ENCODE measurements at regions not wholly inside any gene's neighbourhood (a gene's known extent, or its start where the extent isn't known, plus 50 kb on each side); places are given as distances from the start of the nearest gene placed in this dataset.

DNA sequence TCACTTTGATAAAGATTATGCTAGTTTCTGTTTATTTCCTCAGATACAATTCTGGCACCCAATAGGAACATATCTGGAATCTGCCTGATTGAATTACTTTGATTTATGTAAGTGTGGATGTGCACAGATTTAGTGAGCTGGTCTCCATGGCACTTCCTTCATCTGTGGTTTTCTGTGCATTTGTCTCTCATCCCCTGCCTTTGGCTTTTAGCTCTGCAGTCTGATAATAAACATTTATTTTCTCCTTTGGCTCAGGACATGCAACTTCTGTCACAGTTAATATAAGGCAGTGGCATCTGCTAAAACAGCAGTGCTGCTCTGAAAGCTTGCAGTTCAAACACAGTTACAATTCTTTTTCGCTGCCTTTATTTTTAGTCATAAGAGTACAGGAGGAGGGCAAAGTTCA, 273.7 kb upstream of the CHRM2 start:
- no peaks in the 10 kb centered on the region for H3K9me3 ChIP-seq
- H3K27me3 ChIP-seq (ENCODE audit: low read depth), result no peaks in the 10 kb centered on the region
- H3K4me3 ChIP-seq, result no peak overlapping the region
- H3K27ac ChIP-seq, result no peak overlapping the region
- TF ChIP-seq, protein P1, sequence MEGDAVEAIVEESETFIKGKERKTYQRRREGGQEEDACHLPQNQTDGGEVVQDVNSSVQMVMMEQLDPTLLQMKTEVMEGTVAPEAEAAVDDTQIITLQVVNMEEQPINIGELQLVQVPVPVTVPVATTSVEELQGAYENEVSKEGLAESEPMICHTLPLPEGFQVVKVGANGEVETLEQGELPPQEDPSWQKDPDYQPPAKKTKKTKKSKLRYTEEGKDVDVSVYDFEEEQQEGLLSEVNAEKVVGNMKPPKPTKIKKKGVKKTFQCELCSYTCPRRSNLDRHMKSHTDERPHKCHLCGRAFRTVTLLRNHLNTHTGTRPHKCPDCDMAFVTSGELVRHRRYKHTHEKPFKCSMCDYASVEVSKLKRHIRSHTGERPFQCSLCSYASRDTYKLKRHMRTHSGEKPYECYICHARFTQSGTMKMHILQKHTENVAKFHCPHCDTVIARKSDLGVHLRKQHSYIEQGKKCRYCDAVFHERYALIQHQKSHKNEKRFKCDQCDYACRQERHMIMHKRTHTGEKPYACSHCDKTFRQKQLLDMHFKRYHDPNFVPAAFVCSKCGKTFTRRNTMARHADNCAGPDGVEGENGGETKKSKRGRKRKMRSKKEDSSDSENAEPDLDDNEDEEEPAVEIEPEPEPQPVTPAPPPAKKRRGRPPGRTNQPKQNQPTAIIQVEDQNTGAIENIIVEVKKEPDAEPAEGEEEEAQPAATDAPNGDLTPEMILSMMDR (IDR thresholded peaks at IDR 0.05), result no peak
- no peaks in the 10 kb centered on the region for H3K36me3 ChIP-seq
- no peaks in the 10 kb centered on the region for H3K4me1 ChIP-seq
- ATAC-seq (no peak), DNase-seq (no peak)
- intact Hi-C loops (cut with DNase I), result no loop called here

DNA sequence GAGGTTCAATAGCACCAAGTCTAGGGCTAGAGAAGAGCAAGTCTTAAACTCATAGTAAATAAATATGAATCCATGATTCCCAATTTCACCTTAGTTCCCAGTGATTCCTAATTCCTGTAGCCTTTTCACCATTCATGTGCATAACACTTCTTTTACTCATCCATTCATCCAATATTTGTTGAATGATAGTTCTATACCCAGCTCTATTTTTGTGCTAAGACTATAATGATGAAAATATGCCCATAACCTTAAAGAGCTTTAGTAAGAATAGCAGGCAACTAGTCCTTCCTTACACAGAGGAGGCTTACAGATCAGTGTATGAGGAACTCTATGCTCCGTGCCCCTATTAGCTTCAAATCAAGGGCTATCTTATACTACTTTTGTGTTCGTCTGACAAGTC, 280.2 kb upstream of the CHRM2 start:
- no peak for ATAC-seq
- intact Hi-C loops (cut with DNase I), result no loop called here
- DNase-seq, result no peak
- Histone ChIP-seq H3K27ac (no peak overlapping the region), H3K4me1 (no peaks in the 10 kb centered on the region), H3K9me3 (no peaks in the 10 kb centered on the region), H3K36me3 (no peaks in the 10 kb centered on the region), H3K4me3 (no peak overlapping the region), H3K27me3 (ENCODE audit: low read depth) (no peaks in the 10 kb centered on the region)
- TF ChIP-seq, protein P1 (IDR thresholded peaks at IDR 0.05), result no peak

DNA sequence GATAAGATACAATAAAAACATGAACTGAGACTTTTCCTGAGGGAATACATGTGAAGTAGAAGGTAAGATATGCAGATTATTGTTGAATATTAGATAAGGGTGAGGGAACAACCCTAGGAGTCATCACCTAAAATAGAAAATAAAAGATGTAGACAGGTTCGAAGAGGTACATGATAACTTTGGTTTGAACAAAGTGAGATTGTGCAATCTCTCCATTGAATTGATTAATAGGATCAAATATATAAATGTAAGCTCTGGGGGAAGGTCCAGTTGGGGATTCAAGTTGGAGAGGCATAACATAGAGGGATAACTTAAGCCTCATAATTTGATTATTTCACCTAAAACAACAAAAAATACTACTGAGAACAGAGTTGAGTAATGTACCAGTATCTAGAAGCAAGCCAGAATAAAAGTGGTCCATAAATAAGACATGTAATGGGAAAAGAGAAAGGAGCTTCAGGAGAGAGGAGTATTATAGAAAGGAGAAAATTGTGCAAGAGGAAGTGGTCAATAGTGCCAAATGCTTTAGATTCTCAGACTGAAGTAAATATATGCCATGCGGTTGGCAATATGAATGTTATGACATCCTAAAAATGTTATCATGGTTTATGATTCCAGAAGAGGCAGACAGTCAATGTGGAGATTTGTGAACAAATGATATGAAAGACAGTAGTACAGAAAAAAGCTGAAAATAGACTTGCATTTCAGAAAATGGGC, 282.3 kb upstream of the CHRM2 start:
- H3K4me3 ChIP-seq, result no peak overlapping the region
- H3K27me3 ChIP-seq (ENCODE audit: low read depth), result no peaks in the 10 kb centered on the region
- ATAC-seq (no peak), DNase-seq (no peak)
- no peaks in the 10 kb centered on the region for H3K36me3 ChIP-seq
- H3K9me3 ChIP-seq, result no peaks in the 10 kb centered on the region
- TF ChIP-seq, protein P1 (IDR thresholded peaks at IDR 0.05), result no peak
- intact Hi-C loops (cut with DNase I), result no loop called here
- no peak overlapping the region for H3K27ac ChIP-seq
- no peaks in the 10 kb centered on the region for H3K4me1 ChIP-seq

DNA sequence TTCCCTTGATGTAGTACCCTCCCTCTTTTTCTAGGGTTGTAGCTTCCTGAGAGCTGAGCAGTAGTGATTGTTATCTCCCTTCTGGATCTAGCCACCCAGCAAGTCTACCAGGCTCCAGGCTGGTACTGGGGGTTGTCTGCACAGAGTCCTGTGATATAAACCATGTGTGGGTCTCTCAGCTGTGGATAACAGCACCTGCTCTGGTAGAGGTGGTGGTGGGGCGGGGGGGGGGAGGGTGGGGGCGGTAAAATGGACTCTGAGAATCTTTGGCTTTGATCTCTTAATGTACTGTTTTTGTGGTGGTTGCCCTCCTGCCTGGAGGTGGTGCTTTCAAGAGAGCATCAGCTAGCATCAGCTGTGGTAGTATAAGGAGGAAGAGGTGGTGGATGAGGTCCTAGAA, 302.0 kb upstream of the CHRM2 start:
- Histone ChIP-seq H3K4me3 (no peak overlapping the region), H3K36me3 (no peaks in the 10 kb centered on the region), H3K4me1 (no peaks in the 10 kb centered on the region), H3K27ac (no peak overlapping the region), H3K27me3 (ENCODE audit: low read depth) (no peaks in the 10 kb centered on the region), H3K9me3 (no peaks in the 10 kb centered on the region)
- TF ChIP-seq, protein P1 (IDR thresholded peaks at IDR 0.05), result no peak
- ATAC-seq (no peak), DNase-seq (no peak)
- intact Hi-C loops (cut with DNase I), result no loop called here

DNA sequence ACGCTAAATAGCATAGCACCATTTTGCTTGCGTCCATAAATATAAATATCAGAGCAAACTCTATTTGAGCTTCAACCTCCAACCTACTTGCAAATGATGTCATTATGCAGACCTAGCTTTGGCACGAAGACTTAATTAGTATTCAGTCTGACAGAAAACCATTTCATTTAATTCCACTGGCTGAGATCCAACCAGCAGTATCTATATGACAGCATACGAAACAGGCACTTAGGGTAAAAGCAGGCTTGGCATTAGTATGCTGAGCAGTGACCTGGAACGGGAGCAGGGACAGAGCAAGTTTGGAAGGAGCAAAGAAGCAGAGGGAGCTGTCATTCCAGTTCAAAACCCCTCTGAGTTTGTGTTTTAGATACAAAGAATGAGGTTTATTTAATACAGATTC, 312.5 kb upstream of the CHRM2 start:
- ATAC-seq, result no peak
- TF ChIP-seq, protein P1 (IDR thresholded peaks at IDR 0.05), result no peak
- DNase-seq, result no peak

More for the DNA sequence above, 312.5 kb upstream of the CHRM2 start:
- no peak overlapping the region for H3K27ac ChIP-seq
- no peaks in the 10 kb centered on the region for H3K27me3 ChIP-seq (ENCODE audit: low read depth)
- H3K4me1 ChIP-seq, result no peaks in the 10 kb centered on the region
- intact Hi-C loops (cut with DNase I), result no loop called here
- no peaks in the 10 kb centered on the region for H3K36me3 ChIP-seq
- no peaks in the 10 kb centered on the region for H3K9me3 ChIP-seq
- no peak overlapping the region for H3K4me3 ChIP-seq
